ENCODE measurements at regions not wholly inside any gene's neighbourhood (a gene's known extent, or its start where the extent isn't known, plus 50 kb on each side); places are given as distances from the start of the nearest gene placed in this dataset.

GRCh38 chr9:31119890-31120454 is 1264.5 kb upstream of the ACO1 start:
- TF ChIP-seq ZFX (IDR thresholded peaks at IDR 0.05), result no peak
- TF ChIP-seq, protein P1, sequence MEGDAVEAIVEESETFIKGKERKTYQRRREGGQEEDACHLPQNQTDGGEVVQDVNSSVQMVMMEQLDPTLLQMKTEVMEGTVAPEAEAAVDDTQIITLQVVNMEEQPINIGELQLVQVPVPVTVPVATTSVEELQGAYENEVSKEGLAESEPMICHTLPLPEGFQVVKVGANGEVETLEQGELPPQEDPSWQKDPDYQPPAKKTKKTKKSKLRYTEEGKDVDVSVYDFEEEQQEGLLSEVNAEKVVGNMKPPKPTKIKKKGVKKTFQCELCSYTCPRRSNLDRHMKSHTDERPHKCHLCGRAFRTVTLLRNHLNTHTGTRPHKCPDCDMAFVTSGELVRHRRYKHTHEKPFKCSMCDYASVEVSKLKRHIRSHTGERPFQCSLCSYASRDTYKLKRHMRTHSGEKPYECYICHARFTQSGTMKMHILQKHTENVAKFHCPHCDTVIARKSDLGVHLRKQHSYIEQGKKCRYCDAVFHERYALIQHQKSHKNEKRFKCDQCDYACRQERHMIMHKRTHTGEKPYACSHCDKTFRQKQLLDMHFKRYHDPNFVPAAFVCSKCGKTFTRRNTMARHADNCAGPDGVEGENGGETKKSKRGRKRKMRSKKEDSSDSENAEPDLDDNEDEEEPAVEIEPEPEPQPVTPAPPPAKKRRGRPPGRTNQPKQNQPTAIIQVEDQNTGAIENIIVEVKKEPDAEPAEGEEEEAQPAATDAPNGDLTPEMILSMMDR (conservative IDR thresholded peaks at IDR 0.05), result peak; percentile 70
- no peak overlapping the region for H3K27ac ChIP-seq

DNA sequence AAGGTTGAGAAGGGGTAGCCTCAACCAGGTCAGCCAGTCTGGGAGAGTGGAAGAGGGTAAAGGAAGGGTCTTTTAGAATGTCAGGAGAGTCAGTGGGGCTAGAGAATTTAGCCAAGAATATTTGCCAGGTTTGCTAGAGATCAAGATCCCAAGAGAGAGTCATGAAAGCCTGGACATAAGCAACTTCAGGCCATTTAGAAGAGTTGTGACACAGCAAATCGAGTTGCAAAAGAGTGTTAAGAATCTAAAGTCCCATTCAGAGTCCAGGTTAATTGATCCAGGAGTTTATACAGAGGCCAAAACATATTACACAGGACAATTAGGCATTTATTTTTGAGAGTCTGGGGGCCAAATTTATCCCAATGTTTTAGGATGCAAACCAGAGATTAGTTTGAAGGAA is 1260.1 kb upstream of the ACO1 start:
- H3K27ac ChIP-seq, result no peak overlapping the region
- no peak for TF ChIP-seq ZFX (IDR thresholded peaks at IDR 0.05)
- TF ChIP-seq, protein P1 (conservative IDR thresholded peaks at IDR 0.05), result no peak

DNA sequence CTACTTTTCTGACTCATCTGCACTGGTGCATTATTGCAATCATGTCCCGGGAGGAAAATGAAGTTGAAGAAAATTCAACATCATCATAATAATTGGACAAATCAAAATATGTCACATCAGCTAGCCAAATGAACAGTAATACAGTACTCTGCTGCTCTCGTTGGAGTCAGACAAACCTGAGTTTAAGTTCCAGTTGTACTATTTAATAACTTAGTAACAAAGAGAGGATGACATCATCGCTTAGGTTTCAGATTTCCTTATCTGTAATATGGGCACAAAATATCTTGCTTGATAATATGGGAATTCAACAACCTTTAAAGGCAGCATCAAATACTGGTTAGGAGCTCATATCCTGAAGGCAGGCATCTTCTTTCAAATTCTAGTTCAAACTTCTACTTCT is 1248.9 kb upstream of the ACO1 start:
- TF ChIP-seq ZFX (IDR thresholded peaks at IDR 0.05), result no peak
- TF ChIP-seq, protein P1 (conservative IDR thresholded peaks at IDR 0.05), result no peak
- no peak overlapping the region for H3K27ac ChIP-seq

- no peak for TF ChIP-seq ZFX (IDR thresholded peaks at IDR 0.05)
- TF ChIP-seq, protein P1 (conservative IDR thresholded peaks at IDR 0.05), result no peak
- H3K27ac ChIP-seq, result no peak overlapping the region
These were observed 1247.9 kb upstream of the ACO1 start for GRCh38 chr9:31136524-31136923.

DNA sequence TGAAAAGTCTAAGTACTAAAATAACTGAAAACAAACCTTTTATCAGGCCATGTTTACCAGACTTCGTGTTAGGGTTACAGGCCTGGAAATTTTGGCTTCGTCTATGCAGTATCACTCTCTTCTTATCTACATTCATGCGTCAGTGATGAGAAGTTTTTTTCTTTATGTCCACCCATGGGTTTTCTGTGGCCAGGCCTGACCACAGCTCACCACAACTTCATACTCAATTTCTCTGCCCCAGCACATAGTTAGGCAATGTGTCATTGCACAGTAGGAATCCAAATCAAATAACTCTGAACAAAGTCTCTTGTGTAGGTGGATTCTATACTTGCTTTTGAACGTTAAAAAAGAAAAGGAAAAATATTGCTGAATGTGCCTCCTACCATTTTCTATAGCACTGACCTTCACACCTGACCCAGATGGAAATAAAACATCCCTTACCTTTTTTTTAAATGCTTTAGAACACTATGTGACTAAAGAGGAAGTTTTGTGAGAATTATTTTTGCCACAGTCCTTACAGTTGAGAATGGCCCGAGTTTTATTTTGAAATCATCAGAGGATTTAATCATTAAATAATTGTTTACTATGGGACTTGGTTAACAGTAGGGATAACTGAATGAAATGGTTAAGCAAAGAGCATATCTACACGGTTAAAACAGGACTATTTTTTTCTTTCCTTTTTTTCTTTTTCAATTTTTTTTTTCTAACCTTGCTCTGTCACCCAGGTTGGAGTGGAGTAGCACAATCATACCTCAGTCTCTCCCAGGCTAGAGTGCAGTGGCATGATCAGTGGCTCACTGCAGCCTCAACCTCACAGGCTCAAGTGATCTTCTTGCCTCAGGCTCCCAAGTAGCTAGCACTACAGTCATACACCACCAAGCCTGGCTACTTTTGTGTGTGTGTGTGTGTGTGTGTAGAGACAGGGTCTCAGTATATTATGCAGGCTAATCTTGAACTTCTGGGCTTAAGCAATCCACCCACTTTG is 1247.0 kb upstream of the ACO1 start:
- H3K27ac ChIP-seq, result no peak overlapping the region

GRCh38 chr9:31140316-31140715 is 1244.1 kb upstream of the ACO1 start:
- H3K27ac ChIP-seq, result no peak overlapping the region
- TF ChIP-seq ZFX (IDR thresholded peaks at IDR 0.05), result no peak
- TF ChIP-seq, protein P1 (conservative IDR thresholded peaks at IDR 0.05), result peak; percentile 63

More for the DNA sequence above, 1247.0 kb upstream of the ACO1 start:
- TF ChIP-seq, protein P1 (conservative IDR thresholded peaks at IDR 0.05), result no peak
- no peak for TF ChIP-seq ZFX (IDR thresholded peaks at IDR 0.05)

GRCh38 chr9:31142456-31142855 is 1242.0 kb upstream of the ACO1 start:
- H3K27ac ChIP-seq, result no peak overlapping the region
- TF ChIP-seq, protein P1 (conservative IDR thresholded peaks at IDR 0.05), result no peak

Data from C4-2B (cell line).